HG02885 (cell line): ENCODE measurements at regions not wholly inside any gene's neighbourhood (a gene's known extent, or its start where the extent isn't known, plus 50 kb on each side); places are given as distances from the start of the nearest gene placed in this dataset.

Source experiments
- ATAC-seq: cut with Tn5 transposase; IDR thresholded peaks from one replicate; pipeline ENCODE4 v1.9.1; 2021; ENCODE audit warnings: mild to moderate bottlenecking; ENCODE audit not compliant: unreplicated experiment, poor library complexity

GRCh38 chr14:89013698-89014568 lies 189.5 kb downstream of the TTC8 start:
- no peak for ATAC-seq

GRCh38 chr14:89014569-89014850 lies 190.1 kb downstream of the TTC8 start:
- ATAC-seq, result no peak

GRCh38 chr14:89015016-89015415 lies 190.6 kb downstream of the TTC8 start:
- ATAC-seq, result no peak

- ATAC-seq, result no peak
Observed at GRCh38 chr14:89017417-89017816, 193.0 kb downstream of the TTC8 start.

- no peak for ATAC-seq
Observed at GRCh38 chr14:89022274-89022673, 197.8 kb downstream of the TTC8 start.

- no peak for ATAC-seq
Observed at GRCh38 chr14:89024691-89025090, 200.2 kb downstream of the TTC8 start.

DNA sequence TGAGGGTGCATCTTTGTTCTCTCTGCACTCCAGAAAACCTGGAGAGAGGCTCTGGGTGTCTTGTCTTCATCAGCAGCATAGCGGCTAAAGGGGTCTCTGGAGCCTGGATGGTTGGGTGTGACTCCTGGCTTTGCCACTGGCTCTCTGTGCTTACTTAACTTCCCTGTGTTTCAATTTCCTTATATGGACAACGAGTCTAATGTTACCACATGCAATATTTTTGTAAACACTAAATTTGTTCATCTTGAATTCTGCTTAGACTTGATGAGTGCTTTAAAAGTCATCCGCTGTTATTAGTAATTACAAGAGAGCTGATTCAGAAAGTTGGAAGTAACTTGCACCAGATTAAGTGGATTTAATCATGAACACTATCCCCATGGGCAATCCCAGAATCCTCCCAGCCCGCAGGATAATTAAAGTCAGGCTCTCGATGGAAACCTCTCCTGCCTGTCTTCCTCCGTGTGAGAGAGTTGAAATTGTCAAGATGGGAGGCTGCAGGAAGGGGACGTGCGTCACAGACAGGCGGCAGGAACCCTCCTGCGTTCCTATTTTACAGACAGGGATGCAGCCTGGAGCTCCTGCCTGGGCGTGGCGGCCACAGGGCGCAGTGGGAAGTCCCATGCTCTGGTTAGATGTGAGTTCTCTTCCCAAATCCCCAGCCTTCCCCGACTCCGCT lies 201.2 kb downstream of the TTC8 start:
- no peak for ATAC-seq

- ATAC-seq, result peak; percentile 89
Observed at GRCh38 chr14:89027097-89027740, 202.8 kb downstream of the TTC8 start.

- ATAC-seq, result no peak
Observed at GRCh38 chr14:89028462-89029134, 204.1 kb downstream of the TTC8 start.

- ATAC-seq, result no peak
Observed at GRCh38 chr14:89029961-89030694, 205.7 kb downstream of the TTC8 start.

DNA sequence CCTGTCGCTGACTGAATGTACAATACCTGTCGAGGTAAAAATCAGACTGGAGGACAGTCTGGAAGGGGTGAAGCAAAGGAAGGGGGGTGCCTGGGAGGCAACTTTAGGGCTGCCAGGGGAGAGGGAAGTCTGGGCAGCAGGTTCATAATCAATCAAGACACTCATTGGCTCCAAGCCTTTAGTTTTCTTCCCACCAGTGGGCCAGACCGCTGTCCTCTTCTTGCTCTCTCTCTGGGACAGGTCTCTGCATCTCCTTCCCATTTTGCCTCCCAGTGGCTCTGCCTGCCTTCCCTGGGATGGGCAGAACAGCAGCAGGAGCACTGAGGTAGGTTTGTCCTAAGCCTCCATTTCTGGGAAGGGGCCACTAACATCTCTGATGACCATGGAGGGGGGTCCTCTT lies 206.5 kb downstream of the TTC8 start:
- ATAC-seq, result no peak

DNA sequence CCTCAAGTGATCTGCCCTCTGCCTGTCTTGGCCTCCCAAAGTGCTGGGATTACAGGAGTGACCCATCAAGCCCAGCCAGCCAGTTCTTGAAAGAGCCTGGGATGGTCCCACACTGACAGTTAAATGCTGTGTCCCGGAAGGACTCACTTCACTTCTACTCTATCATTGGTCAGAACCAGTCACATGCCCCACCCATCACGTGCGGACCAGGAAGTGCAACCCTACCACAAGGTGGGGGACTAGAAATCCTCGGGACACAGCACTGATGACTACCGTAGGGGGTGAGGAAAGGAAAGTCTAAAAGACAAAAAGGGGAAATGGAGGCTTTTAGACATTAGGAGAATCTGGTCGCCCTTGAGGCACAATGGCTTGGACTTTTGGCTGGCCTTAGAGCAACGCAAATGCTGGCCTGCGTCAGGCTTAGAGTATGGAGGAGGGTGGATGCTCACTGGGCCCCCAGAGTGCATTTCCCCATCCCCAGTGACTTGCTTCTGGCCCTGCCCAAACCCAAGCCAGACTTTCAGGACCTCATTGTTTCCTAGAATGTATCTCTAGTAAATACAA lies 207.7 kb downstream of the TTC8 start:
- ATAC-seq, result no peak

DNA sequence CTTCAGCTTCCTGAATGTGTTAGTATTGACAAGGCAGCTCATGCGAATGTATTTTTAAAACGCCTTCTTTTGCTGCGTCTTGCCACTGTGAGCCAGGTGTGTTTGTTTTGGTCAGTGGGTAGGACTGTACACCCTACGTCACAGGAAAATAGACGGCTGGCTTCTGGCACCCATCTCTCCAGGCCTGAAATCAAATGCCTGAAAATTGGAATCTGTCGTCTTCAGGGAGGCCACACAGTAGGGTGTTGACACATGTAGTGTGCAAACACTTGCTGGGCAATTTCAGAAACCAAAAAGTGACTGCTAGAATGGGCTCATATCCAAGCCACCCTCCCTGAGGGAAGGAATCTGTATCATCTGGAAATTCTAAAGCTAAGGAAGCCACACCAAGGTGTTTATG lies 209.3 kb downstream of the TTC8 start:
- no peak for ATAC-seq

DNA sequence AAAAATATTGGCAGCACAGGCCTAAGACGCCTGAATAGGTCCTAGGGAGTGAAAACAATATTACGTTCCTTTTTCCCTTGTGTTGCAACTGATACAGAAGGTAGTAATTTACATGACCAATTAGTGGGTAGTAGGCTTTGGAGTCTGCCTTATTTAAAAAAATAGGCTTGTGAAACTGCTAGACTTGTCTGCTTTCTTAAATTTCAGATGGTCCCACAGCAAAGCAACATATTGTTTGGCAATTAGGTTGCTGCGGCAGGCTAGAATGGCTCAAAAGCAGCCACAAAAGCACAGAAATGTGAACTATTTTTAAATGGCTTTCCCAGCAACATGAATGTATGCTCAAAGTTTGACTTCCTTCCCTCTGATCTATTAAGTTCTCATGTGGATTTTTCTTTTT lies 211.9 kb downstream of the TTC8 start:
- ATAC-seq, result no peak

- no peak for ATAC-seq
Observed at GRCh38 chr14:89037065-89037464, 212.6 kb downstream of the TTC8 start.

DNA sequence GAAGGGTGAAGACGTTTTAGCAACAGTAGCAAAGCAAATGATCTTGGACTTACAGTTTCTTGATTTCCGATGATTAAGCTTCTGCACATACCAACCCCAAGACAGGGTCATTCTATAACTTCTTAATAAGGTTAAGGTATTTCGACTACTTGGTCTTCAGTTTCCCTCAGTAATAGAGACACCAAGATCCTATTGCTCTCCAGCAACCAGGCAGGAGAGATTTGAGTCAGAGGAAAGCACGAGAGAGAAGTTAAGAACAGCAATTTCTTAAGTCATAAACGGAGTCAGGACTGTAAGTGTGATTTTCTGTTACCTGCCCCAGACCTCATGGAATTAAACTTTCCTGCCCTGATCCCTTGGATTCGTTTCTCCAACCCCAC lies 215.6 kb downstream of the TTC8 start:
- peak; percentile 22 for ATAC-seq

DNA sequence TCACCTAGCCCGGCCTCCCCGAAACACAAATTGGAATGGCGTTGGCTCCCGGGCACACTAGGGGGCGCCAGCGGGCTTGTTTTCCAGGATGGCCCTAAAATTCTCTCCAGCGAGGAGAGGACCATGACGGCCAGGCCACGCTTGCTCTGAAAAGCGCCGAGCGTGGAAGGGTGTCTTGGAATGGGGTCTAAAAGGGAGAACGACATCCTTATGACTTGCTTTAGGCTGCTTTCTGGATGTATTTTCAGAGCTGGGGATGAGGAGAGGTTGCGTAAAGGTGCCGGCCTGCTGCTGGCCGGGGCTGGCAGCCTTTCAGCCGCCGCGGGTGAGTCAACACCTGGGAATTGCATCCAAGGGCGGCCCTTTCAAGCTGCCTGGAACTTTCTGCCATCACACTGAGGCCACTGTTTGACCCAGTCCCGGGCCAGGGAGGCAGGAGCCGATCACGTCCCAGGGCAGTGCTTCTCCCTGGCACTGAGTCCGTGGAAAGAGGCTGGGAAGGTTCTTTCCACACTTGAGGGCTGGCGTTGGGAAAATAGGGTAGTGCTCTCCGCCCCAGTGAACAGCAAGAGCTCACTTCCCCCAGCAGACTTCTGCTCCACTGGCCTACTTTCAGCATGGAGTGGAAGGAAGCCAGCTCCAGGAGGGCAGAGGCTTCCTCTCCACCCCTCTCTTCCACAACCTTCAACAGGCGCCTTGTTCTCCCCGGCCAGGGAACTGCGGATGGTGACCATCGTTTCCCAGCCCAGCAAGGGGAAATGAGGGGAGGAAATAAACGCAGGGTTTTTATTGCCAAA lies 216.2 kb downstream of the TTC8 start:
- peak; percentile 77 for ATAC-seq

- no peak for ATAC-seq
Observed at GRCh38 chr14:89041257-89041582, 216.8 kb downstream of the TTC8 start.

- no peak for ATAC-seq
Observed at GRCh38 chr14:89042021-89042420, 217.6 kb downstream of the TTC8 start.
